ENCODE measurements at regions not wholly inside any gene's neighbourhood (a gene's known extent, or its start where the extent isn't known, plus 50 kb on each side); places are given as distances from the start of the nearest gene placed in this dataset.

DNA sequence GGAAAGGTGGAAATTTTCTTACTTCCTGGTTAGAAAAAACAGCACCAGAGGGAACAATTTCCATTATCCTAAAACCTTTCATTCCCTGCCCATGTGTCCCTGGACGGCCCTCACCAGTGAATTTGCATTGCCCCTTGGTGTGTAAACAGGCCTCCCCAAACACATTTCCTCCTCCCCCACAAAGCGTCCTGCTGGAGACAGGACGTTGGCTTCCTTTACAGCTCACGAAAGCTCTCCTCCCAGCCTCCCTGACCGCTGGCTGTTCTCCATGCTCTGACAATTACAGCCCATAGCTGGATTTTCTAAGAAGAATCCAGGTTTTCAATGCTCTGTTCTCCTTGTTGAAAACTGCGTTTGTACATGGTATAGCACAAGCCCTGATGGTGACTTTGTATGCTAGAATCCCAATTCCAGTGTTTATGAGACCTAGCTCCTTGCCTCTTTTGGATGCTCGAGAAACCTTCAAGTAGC, 724.2 kb upstream of the CELF2 start:
- H4K20me1 ChIP-seq (ENCODE audit: insufficient read depth): no peaks in the 10 kb centered on the region
- BruUV-seq (replicated peaks): no TSS peak
- DNase-seq (ENCODE audit: low read depth, low spot score) (no peak), ATAC-seq (no peak)
- H3K36me3 ChIP-seq (ENCODE audit: control insufficient read depth in 1 of 2, insufficient read depth in 2 of 2, low read length in 2 of 2): no peaks in the 10 kb centered on the region
- no peak overlapping the region for H2AFZ ChIP-seq (ENCODE audit: low read depth, low read length, poor library complexity, severe bottlenecking)
- H3K4me1 ChIP-seq (ENCODE audit: control insufficient read depth in 1 of 2, insufficient read depth in 2 of 2, low read length in 2 of 2): no peaks in the 10 kb centered on the region
- no peak overlapping the region for H3K4me2 ChIP-seq (ENCODE audit: low read length)
- CTCF ChIA-PET: no interaction called here
- H3K79me2 ChIP-seq (ENCODE audit: insufficient read depth, low read length): no peaks in the 10 kb centered on the region
- H3K27me3 ChIP-seq (ENCODE audit: insufficient read depth, low read length): no peaks in the 10 kb centered on the region
- H3K9me2 ChIP-seq (ENCODE audit: insufficient read depth): no peaks in the 10 kb centered on the region
- intact Hi-C loops (cut with micrococcal nuclease): no loop called here
- TF ChIP-seq FOSL1 (IDR thresholded peaks at IDR 0.05; ENCODE audit: low read depth) (no peak), SRF (IDR thresholded peaks at IDR 0.05; ENCODE audit: low read depth) (no peak), SIN3A (IDR thresholded peaks at IDR 0.05; ENCODE audit: low read depth) (no peak), EZH2 (IDR thresholded peaks at IDR 0.05) (no peak), ZNF274 (IDR thresholded peaks at IDR 0.05; ENCODE audit: low read depth, low read length) (no peak), ZFX (IDR thresholded peaks at IDR 0.05) (no peak), EGR1 (IDR thresholded peaks at IDR 0.05; ENCODE audit: low read depth) (no peak), EZH2phosphoT487 (IDR thresholded peaks at IDR 0.05; ENCODE audit: borderline replicate concordance) (no peak), CBX3 (IDR thresholded peaks at IDR 0.05; ENCODE audit: low read depth) (no peak)
- TF ChIP-seq, protein P1, sequence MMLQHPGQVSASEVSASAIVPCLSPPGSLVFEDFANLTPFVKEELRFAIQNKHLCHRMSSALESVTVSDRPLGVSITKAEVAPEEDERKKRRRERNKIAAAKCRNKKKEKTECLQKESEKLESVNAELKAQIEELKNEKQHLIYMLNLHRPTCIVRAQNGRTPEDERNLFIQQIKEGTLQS (IDR thresholded peaks at IDR 0.05): no peak
- H3K4me3 ChIP-seq (replicated peaks in 1 of 2; ENCODE audit: low read depth in 1 of 2, low read length in 2 of 2): no peak overlapping the region
- H3K9me3 ChIP-seq (ENCODE audit: control insufficient read depth in 1 of 2, insufficient read depth in 1 of 2, low read depth in 1 of 2, low read length in 2 of 2): peaks cover 0 to 14% of the 10 kb centered on the region in 2 experiments; a peak in 2 of 4 replicates
- H3K9ac ChIP-seq (ENCODE audit: low read length): no peak overlapping the region
- POLR2A ChIA-PET: no interaction called here
- H3K27ac ChIP-seq (ENCODE audit: low read depth, low read length): no peak overlapping the region
- RAD21 ChIA-PET (ENCODE audit: low non-redundant PET in 1 of 2, low total read pairs in 2 of 2, uncharacterized antibody in 2 of 2, unreplicated experiment in 2 of 2): interaction anchor here in 1 of 2 experiments (0.6 kb wide), 1 partner anchor 28 kb away, joined by 3 read pairs; no protein-coding TSS in a partner anchor

DNA sequence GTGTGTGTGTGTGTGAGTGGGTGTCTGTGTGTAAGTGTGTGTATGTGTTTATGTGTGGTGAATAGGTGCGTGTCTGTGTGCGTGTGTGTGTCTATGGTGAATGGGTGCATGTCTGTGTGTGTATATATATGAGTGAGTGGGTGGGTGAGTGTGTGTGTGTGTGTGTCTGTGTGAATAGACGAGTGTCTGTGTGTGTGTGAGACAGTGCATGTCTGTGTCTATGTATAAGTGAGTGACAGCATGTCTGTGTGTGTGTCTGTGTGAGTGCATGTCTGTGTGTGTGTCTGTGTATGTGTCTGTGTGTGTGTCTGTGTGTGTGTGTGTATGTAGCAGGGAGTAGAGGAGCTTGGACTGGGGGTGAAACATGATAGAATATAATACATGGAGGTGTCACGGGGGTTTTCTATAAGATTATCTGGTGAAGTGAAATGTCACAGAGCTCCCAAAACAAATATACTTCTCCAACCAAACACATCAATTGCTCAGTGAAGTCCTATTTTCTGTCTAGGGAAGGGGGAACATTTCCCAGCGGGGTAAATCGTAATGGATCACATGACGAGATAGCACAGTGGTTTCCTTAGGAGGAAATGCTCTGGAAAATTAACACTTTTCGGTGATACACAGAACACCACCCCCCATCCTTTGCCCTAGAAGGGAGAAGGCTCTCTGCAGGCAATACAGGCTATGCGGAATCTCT, 723.3 kb upstream of the CELF2 start:
- no TSS peak for BruUV-seq (replicated peaks)
- Histone ChIP-seq H3K4me2 (ENCODE audit: low read length) (no peak overlapping the region), H3K36me3 (ENCODE audit: control insufficient read depth in 1 of 2, insufficient read depth in 2 of 2, low read length in 2 of 2) (no peaks in the 10 kb centered on the region), H4K20me1 (ENCODE audit: insufficient read depth) (no peaks in the 10 kb centered on the region), H3K9me3 (ENCODE audit: control insufficient read depth in 1 of 2, insufficient read depth in 1 of 2, low read depth in 1 of 2, low read length in 2 of 2) (peaks cover 0 to 9% of the 10 kb centered on the region in 2 experiments; a peak in 2 of 4 replicates), H3K79me2 (ENCODE audit: insufficient read depth, low read length) (no peaks in the 10 kb centered on the region), H3K27me3 (ENCODE audit: insufficient read depth, low read length) (no peaks in the 10 kb centered on the region), H3K9ac (ENCODE audit: low read length) (no peak overlapping the region), H3K4me3 (replicated peaks in 1 of 2; ENCODE audit: low read depth in 1 of 2, low read length in 2 of 2) (no peak overlapping the region), H3K9me2 (ENCODE audit: insufficient read depth) (no peaks in the 10 kb centered on the region), H3K4me1 (ENCODE audit: control insufficient read depth in 1 of 2, insufficient read depth in 2 of 2, low read length in 2 of 2) (no peaks in the 10 kb centered on the region), H2AFZ (ENCODE audit: low read depth, low read length, poor library complexity, severe bottlenecking) (no peak overlapping the region), H3K27ac (ENCODE audit: low read depth, low read length) (no peak overlapping the region)
- TF ChIP-seq RAD21 (IDR thresholded peaks at IDR 0.05; ENCODE audit: low read depth) (no peak), EZH2phosphoT487 (IDR thresholded peaks at IDR 0.05; ENCODE audit: borderline replicate concordance) (no peak), FOSL1 (IDR thresholded peaks at IDR 0.05; ENCODE audit: low read depth) (no peak), EGR1 (IDR thresholded peaks at IDR 0.05; ENCODE audit: low read depth) (no peak), EZH2 (IDR thresholded peaks at IDR 0.05) (no peak)
- TF ChIP-seq, protein P1 (IDR thresholded peaks at IDR 0.05): no peak
- TF ChIP-seq, protein P2, sequence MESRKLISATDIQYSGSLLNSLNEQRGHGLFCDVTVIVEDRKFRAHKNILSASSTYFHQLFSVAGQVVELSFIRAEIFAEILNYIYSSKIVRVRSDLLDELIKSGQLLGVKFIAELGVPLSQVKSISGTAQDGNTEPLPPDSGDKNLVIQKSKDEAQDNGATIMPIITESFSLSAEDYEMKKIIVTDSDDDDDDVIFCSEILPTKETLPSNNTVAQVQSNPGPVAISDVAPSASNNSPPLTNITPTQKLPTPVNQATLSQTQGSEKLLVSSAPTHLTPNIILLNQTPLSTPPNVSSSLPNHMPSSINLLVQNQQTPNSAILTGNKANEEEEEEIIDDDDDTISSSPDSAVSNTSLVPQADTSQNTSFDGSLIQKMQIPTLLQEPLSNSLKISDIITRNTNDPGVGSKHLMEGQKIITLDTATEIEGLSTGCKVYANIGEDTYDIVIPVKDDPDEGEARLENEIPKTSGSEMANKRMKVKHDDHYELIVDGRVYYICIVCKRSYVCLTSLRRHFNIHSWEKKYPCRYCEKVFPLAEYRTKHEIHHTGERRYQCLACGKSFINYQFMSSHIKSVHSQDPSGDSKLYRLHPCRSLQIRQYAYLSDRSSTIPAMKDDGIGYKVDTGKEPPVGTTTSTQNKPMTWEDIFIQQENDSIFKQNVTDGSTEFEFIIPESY (IDR thresholded peaks at IDR 0.05; ENCODE audit: extremely low read depth, insufficient replicate concordance, low read length): no peak
- CTCF ChIA-PET: no interaction called here
- intact Hi-C loops (cut with micrococcal nuclease): no loop called here
- POLR2A ChIA-PET: no interaction called here
- no peak for ATAC-seq
- RAD21 ChIA-PET (ENCODE audit: low non-redundant PET in 1 of 2, low total read pairs in 2 of 2, uncharacterized antibody in 2 of 2, unreplicated experiment in 2 of 2): no interaction called here
- DNase-seq (ENCODE audit: low read depth, low spot score): no peak

All from HCT116 (cell line).